Gastroesophageal sphincter (tissue), 3 donors: ENCODE measurements at regions not wholly inside any gene's neighbourhood (a gene's known extent, or its start where the extent isn't known, plus 50 kb on each side); places are given as distances from the start of the nearest gene placed in this dataset.

Source experiments
- POLR2A ChIP-seq, 2 donors: fragments of 450-650 bp; IDR thresholded peaks; one replicate each; pipeline ENCODE4 v1.6.1; 2017; ENCODE audit warnings: antibody characterized with exemption in 2 of 2, mild to moderate bottlenecking in 2 of 2, moderate library complexity in 1 of 2
- POLR2AphosphoS5 ChIP-seq: sonication (generic); formaldehyde crosslinking; IDR thresholded peaks from one replicate; pipeline ENCODE4 v1.6.1; 2017; ENCODE audit warnings: antibody characterized with exemption
- TF ChIP-seq, protein P1 (sequence below), 4 experiments: fragments of 200-600 bp in 2 of 4; fragments of 450-650 bp in 2 of 4; sonication (generic) in 1 of 4; IDR thresholded peaks; one replicate each; pipeline ENCODE4 v1.5.1; 2017 to 2019; ENCODE audit warnings: antibody characterized with exemption in 4 of 4, mild to moderate bottlenecking in 2 of 4, moderate library complexity in 2 of 4

DNA sequence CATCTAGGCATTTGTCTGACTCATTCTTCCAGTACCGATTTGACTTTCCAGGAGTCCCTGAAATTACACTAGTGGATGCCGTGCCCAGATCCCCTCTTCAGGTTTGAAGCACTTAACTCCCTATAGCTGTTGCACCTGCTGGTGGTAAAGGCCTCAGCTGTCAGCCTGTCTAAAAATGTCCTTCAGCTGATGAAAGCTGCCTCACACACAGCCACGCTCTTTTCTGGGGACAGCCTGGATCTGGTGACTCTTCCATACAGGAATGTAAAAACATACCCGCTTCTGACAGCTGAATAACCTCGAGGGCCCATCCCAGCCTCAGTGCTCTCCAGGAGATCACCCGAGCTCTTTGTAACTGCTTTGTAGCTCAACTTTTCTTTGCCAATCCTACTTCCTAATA, 534.1 kb upstream of the GRM7 start:
- TF ChIP-seq, protein P1, sequence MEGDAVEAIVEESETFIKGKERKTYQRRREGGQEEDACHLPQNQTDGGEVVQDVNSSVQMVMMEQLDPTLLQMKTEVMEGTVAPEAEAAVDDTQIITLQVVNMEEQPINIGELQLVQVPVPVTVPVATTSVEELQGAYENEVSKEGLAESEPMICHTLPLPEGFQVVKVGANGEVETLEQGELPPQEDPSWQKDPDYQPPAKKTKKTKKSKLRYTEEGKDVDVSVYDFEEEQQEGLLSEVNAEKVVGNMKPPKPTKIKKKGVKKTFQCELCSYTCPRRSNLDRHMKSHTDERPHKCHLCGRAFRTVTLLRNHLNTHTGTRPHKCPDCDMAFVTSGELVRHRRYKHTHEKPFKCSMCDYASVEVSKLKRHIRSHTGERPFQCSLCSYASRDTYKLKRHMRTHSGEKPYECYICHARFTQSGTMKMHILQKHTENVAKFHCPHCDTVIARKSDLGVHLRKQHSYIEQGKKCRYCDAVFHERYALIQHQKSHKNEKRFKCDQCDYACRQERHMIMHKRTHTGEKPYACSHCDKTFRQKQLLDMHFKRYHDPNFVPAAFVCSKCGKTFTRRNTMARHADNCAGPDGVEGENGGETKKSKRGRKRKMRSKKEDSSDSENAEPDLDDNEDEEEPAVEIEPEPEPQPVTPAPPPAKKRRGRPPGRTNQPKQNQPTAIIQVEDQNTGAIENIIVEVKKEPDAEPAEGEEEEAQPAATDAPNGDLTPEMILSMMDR (IDR thresholded peaks at IDR 0.05), result no peak
- no peak for TF ChIP-seq POLR2A (IDR thresholded peaks at IDR 0.05)
- TF ChIP-seq POLR2AphosphoS5, result no peak
